ENCODE measurements at regions not wholly inside any gene's neighbourhood (a gene's known extent, or its start where the extent isn't known, plus 50 kb on each side); places are given as distances from the start of the nearest gene placed in this dataset.
"Not testable (repeated sequence)": the region's sequence is repeated elsewhere in the genome, so short reads cannot be mapped to it uniquely, and the experiment has no call there.

GRCh38 chr3:195669310-195669709, 51.5 kb upstream of the MUC20 start:
- DNase-seq: peak; percentile 19

- DNase-seq: not testable (repeated sequence)
Measured at GRCh38 chr3:195668131-195668766, 52.5 kb upstream of the MUC20 start.

GRCh38 chr3:195665311-195665710, 55.5 kb upstream of the MUC20 start:
- DNase-seq: not testable (repeated sequence)

GRCh38 chr3:195664131-195664530, 56.6 kb upstream of the MUC20 start:
- not testable (repeated sequence) for DNase-seq

GRCh38 chr3:195659136-195659533, 61.6 kb upstream of the MUC20 start:
- DNase-seq: not testable (repeated sequence)

GRCh38 chr3:195658381-195659135, 62.2 kb upstream of the MUC20 start:
- not testable (repeated sequence) for DNase-seq

- peak; percentile 92 for DNase-seq
Measured at GRCh38 chr3:195657475-195658372, 63.1 kb upstream of the MUC20 start.

GRCh38 chr3:195656091-195656490, 64.7 kb upstream of the MUC20 start:
- not testable (repeated sequence) for DNase-seq

- not testable (repeated sequence) for DNase-seq
Measured at GRCh38 chr3:195654746-195655145, 66.0 kb upstream of the MUC20 start.

- not testable (repeated sequence) for DNase-seq
Measured at GRCh38 chr3:195654138-195654537, 66.6 kb upstream of the MUC20 start.

GRCh38 chr3:195653641-195654040, 67.1 kb upstream of the MUC20 start:
- not testable (repeated sequence) for DNase-seq

GRCh38 chr3:195647912-195648702, 64.4 kb upstream of the APOD start:
- not testable (repeated sequence) for DNase-seq

- not testable (repeated sequence) for DNase-seq
Measured at GRCh38 chr3:195645872-195646271, 62.1 kb upstream of the APOD start.

GRCh38 chr3:195643245-195643644, 59.5 kb upstream of the APOD start:
- DNase-seq: not testable (repeated sequence)

GRCh38 chr3:195642311-195642710, 58.6 kb upstream of the APOD start:
- DNase-seq: not testable (repeated sequence)

GRCh38 chr3:195638456-195638855, 54.7 kb upstream of the APOD start:
- not testable (repeated sequence) for DNase-seq

- DNase-seq: not testable (repeated sequence)
Measured at GRCh38 chr3:195637473-195638233, 53.9 kb upstream of the APOD start.

GRCh38 chr3:195637011-195637410, 53.3 kb upstream of the APOD start:
- DNase-seq: peak; percentile 38

GRCh38 chr3:195635898-195636685, 52.4 kb upstream of the APOD start:
- not testable (repeated sequence) for DNase-seq

- DNase-seq: not testable (repeated sequence)
Measured at GRCh38 chr3:195635262-195635873, 51.6 kb upstream of the APOD start.

Data from activated naive CD4-positive, alpha-beta T cell treated with Interleukin-2 at 50 U/mL for 16 hours (primary cell).